ENCODE measurements at regions not wholly inside any gene's neighbourhood (a gene's known extent, or its start where the extent isn't known, plus 50 kb on each side); places are given as distances from the start of the nearest gene placed in this dataset.

DNA sequence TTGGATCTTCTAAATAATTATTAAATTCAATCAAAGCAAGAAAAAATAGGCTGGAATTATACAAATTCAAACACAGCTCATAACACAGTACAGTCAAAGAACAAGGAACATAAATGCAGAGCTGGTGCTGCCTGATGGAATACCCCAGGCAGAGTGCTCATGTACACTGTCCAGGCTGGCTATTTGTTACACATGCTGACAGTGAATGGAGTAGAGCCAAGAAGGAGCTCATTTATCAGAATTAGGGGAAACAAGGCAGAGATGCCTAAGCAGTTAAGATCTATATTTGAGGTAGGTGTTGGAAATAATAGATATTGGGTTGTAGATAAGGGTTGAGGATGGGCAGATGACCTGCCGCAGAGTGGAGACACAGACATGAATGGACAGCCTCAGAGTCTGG, 788.2 kb upstream of the ARPP21 start:
- Histone ChIP-seq H3K27ac (no peak overlapping the region), H3K9me3 (no peaks in the 10 kb centered on the region), H3K36me3 (no peaks in the 10 kb centered on the region), H3K4me3 (no peak overlapping the region), H3K27me3 (no peaks in the 10 kb centered on the region), H3K4me1 (no peaks in the 10 kb centered on the region)
- no peak for TF ChIP-seq POLR2A (IDR thresholded peaks at IDR 0.05)
- TF ChIP-seq, protein P1, sequence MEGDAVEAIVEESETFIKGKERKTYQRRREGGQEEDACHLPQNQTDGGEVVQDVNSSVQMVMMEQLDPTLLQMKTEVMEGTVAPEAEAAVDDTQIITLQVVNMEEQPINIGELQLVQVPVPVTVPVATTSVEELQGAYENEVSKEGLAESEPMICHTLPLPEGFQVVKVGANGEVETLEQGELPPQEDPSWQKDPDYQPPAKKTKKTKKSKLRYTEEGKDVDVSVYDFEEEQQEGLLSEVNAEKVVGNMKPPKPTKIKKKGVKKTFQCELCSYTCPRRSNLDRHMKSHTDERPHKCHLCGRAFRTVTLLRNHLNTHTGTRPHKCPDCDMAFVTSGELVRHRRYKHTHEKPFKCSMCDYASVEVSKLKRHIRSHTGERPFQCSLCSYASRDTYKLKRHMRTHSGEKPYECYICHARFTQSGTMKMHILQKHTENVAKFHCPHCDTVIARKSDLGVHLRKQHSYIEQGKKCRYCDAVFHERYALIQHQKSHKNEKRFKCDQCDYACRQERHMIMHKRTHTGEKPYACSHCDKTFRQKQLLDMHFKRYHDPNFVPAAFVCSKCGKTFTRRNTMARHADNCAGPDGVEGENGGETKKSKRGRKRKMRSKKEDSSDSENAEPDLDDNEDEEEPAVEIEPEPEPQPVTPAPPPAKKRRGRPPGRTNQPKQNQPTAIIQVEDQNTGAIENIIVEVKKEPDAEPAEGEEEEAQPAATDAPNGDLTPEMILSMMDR (IDR thresholded peaks at IDR 0.05): no peak
- DNase-seq: no peak

DNA sequence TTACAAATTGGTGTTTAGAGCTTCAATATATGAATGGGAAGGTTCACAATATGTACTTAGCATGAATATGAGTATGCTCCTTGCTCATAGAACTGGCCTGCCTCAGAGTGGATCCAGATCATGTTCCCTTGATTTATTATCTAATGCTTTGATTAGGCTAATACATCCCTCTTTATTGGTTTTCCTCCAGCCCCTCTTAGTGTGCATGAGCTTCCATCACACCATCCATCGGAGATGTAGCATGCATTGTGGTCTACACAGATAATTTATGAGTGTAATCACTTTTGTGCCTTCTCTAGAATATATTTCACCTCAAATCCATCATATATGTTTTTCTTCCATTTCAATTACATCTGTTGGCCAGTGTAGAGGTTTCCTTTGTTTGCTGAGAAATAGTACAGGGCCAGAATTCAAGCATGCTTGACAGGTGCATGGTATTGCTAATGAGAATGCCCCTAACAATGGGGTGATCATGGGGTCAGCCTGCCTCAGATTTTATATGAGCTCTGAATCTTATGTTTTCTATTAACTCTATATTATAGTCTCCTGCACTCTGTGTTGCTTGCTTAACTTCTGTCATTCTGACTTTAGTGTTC, 786.4 kb upstream of the ARPP21 start:
- no peaks in the 10 kb centered on the region for H3K27me3 ChIP-seq
- no peaks in the 10 kb centered on the region for H3K9me3 ChIP-seq
- H3K27ac ChIP-seq: no peak overlapping the region
- no peak for DNase-seq
- no peaks in the 10 kb centered on the region for H3K36me3 ChIP-seq
- H3K4me1 ChIP-seq: no peaks in the 10 kb centered on the region
- no peak for TF ChIP-seq POLR2A (IDR thresholded peaks at IDR 0.05)
- TF ChIP-seq, protein P1 (IDR thresholded peaks at IDR 0.05): no peak
- H3K4me3 ChIP-seq: no peak overlapping the region

DNA sequence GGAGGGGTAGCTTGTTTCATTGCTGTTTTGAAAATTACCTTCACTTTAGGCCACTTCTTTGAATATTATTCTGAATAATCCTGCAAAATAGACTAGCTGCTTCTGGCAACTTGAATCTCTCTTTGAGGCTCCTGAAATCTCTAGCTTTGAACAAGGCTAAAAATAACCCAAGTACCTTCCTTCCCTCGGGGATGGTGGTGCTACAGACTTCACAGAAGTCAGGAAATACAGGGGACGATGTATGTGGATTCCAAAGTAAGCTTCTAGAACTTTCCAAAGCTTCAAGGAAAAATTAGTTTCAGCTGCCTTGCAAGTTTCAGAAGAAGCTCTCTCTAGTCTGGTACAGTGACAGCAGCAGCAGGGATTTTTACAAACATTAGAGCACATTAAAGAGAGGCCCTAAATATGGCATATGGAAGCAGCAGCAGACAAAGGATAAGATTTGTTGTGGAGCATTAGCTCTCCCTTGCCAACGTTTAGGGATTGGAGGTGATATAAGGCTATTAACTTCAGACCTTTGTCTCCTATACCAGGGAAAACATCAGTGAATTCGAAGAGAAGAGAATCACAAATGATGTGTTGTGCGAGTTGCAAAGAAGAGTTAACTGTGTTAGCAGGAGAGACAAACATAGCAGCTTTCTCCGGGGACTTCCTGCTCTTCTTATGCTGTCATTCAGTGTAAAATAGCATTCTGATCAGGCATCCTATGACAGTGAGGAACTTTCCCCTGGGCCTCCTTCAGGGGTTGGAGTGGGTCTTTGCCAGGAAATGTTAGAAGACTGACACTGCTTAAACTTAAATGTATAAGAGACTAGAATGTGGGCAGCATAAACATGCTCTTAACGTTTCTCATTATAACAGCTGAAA, 783.0 kb upstream of the ARPP21 start:
- Histone ChIP-seq H3K4me1 (no peaks in the 10 kb centered on the region), H3K27ac (no peak overlapping the region), H3K4me3 (no peak overlapping the region), H3K27me3 (no peaks in the 10 kb centered on the region), H3K9me3 (no peaks in the 10 kb centered on the region), H3K36me3 (no peaks in the 10 kb centered on the region)
- TF ChIP-seq, protein P1 (IDR thresholded peaks at IDR 0.05): no peak
- TF ChIP-seq POLR2A (IDR thresholded peaks at IDR 0.05): no peak
- no peak for DNase-seq

DNA sequence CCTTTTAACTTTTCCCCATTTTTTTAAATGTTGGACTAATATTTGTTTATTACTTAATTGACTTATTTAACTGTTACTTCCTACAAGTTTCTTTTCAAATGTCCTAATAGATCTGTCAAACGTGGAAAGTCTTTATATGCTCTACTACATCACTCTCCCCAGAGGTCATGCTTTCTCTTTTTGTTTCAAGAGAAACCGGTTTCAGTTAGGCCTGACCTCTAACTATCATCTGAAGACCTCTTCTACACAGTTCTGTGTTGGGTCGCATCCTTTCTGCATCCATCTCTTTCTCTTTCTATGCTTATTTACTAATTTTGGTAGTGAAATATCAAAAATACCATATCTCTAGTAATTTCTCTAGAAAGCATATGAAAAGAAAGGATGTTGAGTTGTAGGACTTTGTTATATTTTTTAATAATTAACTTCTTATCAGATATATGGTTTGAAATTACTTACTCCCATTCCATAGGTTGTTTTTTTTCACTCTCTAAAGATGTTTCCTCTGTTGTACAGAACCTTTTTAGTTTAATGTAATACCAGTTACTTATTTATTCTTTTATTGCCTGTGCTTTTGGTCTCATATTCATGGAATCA, 781.2 kb upstream of the ARPP21 start:
- TF ChIP-seq, protein P1 (IDR thresholded peaks at IDR 0.05): no peak
- no peaks in the 10 kb centered on the region for H3K27me3 ChIP-seq
- no peak overlapping the region for H3K27ac ChIP-seq
- H3K4me3 ChIP-seq: no peak overlapping the region
- H3K36me3 ChIP-seq: no peaks in the 10 kb centered on the region
- no peaks in the 10 kb centered on the region for H3K4me1 ChIP-seq
- no peaks in the 10 kb centered on the region for H3K9me3 ChIP-seq
- DNase-seq: no peak

DNA sequence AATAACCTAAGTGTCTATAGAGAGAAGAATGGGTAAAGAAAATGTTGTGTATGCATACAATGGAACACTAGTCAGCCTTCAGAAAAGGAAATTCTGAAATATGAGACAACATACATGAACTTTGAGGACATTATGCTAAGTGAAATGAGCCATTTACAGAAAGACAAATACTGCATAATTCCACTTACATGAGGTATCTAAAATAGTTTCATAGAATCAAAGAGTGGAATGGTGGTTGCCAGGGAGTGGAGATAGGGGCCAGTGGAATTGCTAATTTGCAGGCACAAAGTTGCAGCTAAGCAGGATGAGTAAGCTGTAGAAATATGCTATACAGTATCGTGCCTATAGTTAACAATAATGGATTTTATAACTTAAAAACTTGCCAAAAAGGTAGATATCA, 779.6 kb upstream of the ARPP21 start:
- Histone ChIP-seq H3K27ac (no peak overlapping the region), H3K4me1 (no peaks in the 10 kb centered on the region)
- TF ChIP-seq POLR2A (IDR thresholded peaks at IDR 0.05): no peak
- TF ChIP-seq, protein P1 (IDR thresholded peaks at IDR 0.05): no peak

More for the DNA sequence above, 779.6 kb upstream of the ARPP21 start:
- Histone ChIP-seq H3K27me3 (no peaks in the 10 kb centered on the region), H3K9me3 (no peaks in the 10 kb centered on the region), H3K36me3 (no peaks in the 10 kb centered on the region), H3K4me3 (no peak overlapping the region)
- DNase-seq: no peak

Measured in Peyer's patch (tissue), 4 donors.